Spleen (tissue), 11 donors: ENCODE measurements at regions not wholly inside any gene's neighbourhood (a gene's known extent, or its start where the extent isn't known, plus 50 kb on each side); places are given as distances from the start of the nearest gene placed in this dataset.

ENCODE experiments used
- DNase-seq: peaks from one replicate; pipeline ENCODE4 v3.0.0-alpha.2; 2020
- H3K27ac ChIP-seq, 8 donors: fragments of 200-600 bp; sonication (generic) in 7 of 8; 1 replicate in 4 of 8; 2 replicates in 4 of 8; pipeline versions ENCODE4 v1.5.0 to v1.8.0; 2016 to 2021; ENCODE audit warnings: inconsistent platforms in 4 of 8, mild to moderate bottlenecking in 4 of 8, moderate library complexity in 1 of 8
- H3K27me3 ChIP-seq, 7 donors: fragments of 200-600 bp; sonication (generic) in 6 of 7; replicated peaks in 1 of 7; 1 replicate in 4 of 7; 2 replicates in 3 of 7; pipeline versions ENCODE4 v1.5.0 to v1.8.0; 2016 to 2021; ENCODE audit warnings: inconsistent platforms in 3 of 7, mild to moderate bottlenecking in 1 of 7
- H3K36me3 ChIP-seq, 6 donors: fragments of 200-600 bp; sonication (generic) in 5 of 6; 1 replicate in 4 of 6; 2 replicates in 2 of 6; pipeline versions ENCODE4 v1.5.0 to v1.8.0; 2016 to 2021; ENCODE audit warnings: inconsistent platforms in 2 of 6
- H3K4me1 ChIP-seq, 6 donors: fragments of 200-600 bp; sonication (generic) in 5 of 6; 1 replicate in 3 of 6; 2 replicates in 3 of 6; pipeline versions ENCODE4 v1.5.0 to v1.8.0; 2016 to 2021; ENCODE audit warnings: inconsistent platforms in 3 of 6
- H3K4me3 ChIP-seq, 8 donors: fragments of 200-600 bp; sonication (generic) in 7 of 8; 1 replicate in 4 of 8; 2 replicates in 4 of 8; pipeline versions ENCODE4 v1.5.0 to v1.8.0; 2016 to 2021; ENCODE audit warnings: inconsistent platforms in 4 of 8, mild to moderate bottlenecking in 4 of 8, moderate library complexity in 2 of 8
- H3K9me3 ChIP-seq, 8 donors: fragments of 200-600 bp; sonication (generic) in 7 of 8; 1 replicate in 4 of 8; 2 replicates in 4 of 8; pipeline versions ENCODE4 v1.5.0 to v1.8.0; 2016 to 2021; ENCODE audit warnings: inconsistent platforms in 4 of 8
- CTCF ChIP-seq, 11 experiments: fragments of 200-600 bp in 7 of 11; fragments of 450-650 bp in 4 of 11; sonication (generic) in 4 of 11; IDR thresholded peaks in 8 of 11; conservative IDR thresholded peaks in 3 of 11; 1 replicate in 7 of 11; 2 replicates in 4 of 11; pipeline versions ENCODE4 v1.4.0 to v1.8.0; 2016 to 2021; ENCODE audit warnings: antibody characterized with exemption in 11 of 11, inconsistent platforms in 4 of 11, mild to moderate bottlenecking in 1 of 11
- POLR2A ChIP-seq, 3 donors: fragments of 450-650 bp; IDR thresholded peaks; one replicate each; pipeline ENCODE4 v1.5.1; 2017; ENCODE audit warnings: antibody characterized with exemption in 3 of 3, mild to moderate bottlenecking in 1 of 3
- POLR2AphosphoS5 ChIP-seq, 3 donors: sonication (generic); formaldehyde crosslinking; IDR thresholded peaks; one replicate each; pipeline ENCODE4 v1.5.1; 2017; ENCODE audit warnings: antibody characterized with exemption in 3 of 3
- WGBS, 5 donors: extraction: QIAGEN DNeasy Blood & Tissue Kit in 3 of 5; methylation state at CpG; one replicate each; pipeline versions ENCODE4 v1.1.5 to v1.1.7; 2013 to 2018; 5-methylcytosine and 5-hydroxymethylcytosine counted together
- intact Hi-C: fragments of 100-400 bp; cut with DNase I; formaldehyde crosslinking; loops from one replicate; pipeline ENCODE4 v1.15.0; 2023; ENCODE audit warnings: low total_unique reads
- donor health status: healthy with polysubstance abuse.
- donor health status: DM: no; HTN: no; CAD: no; lungs with moderate emphysema.
- donor health status: DM: no; HTN: no; CAD: no.
- donor health status: Bipolar disorder and iron deficiency.
- donor health status: healthy.
- donor health status: DM: no; HTN: no; CAD: no.
- donor health status: DM: yes; HTN: yes; CAD: no.

- intact Hi-C loops: no loop called here
- DNase-seq: no peak
- H3K27me3 ChIP-seq: no peaks in the 10 kb centered on the region
- H3K27ac ChIP-seq: no peak overlapping the region
- no peaks in the 10 kb centered on the region for H3K4me1 ChIP-seq
- H3K36me3 ChIP-seq: no peaks in the 10 kb centered on the region
- TF ChIP-seq POLR2A (IDR thresholded peaks at IDR 0.05) (no peak), CTCF (IDR thresholded peaks at IDR 0.05 in 8 of 11, conservative IDR thresholded peaks at IDR 0.05 in 3 of 11) (no peak), POLR2AphosphoS5 (IDR thresholded peaks at IDR 0.05) (no peak)
- H3K4me3 ChIP-seq: no peak overlapping the region
- 39 to 97% (median 94%) methylated on average over 1 of the region's 1 CpG for WGBS, 5 donors
- H3K9me3 ChIP-seq: no peaks in the 10 kb centered on the region
Observed at GRCh38 chr5:62698756-62699155, 120.1 kb downstream of the LRRC70 start.

GRCh38 chr5:62695274-62695673 is 116.7 kb downstream of the LRRC70 start:
- Histone ChIP-seq H3K9me3 (no peaks in the 10 kb centered on the region), H3K27me3 (no peaks in the 10 kb centered on the region), H3K27ac (no peak overlapping the region), H3K36me3 (no peaks in the 10 kb centered on the region), H3K4me3 (no peak overlapping the region), H3K4me1 (peaks cover 0 to 7% (median 1%) of the 10 kb centered on the region in 6 donors)
- intact Hi-C loops: no loop called here
- no peak for DNase-seq
- TF ChIP-seq CTCF (IDR thresholded peaks at IDR 0.05 in 8 of 11, conservative IDR thresholded peaks at IDR 0.05 in 3 of 11) (no peak), POLR2A (IDR thresholded peaks at IDR 0.05) (no peak), POLR2AphosphoS5 (IDR thresholded peaks at IDR 0.05) (no peak)
- 95 to 99% (median 96%) methylated on average over 3 of the region's 3 CpGs for whole genome bisulfite sequencing, 5 donors

GRCh38 chr5:62692946-62693713 is 114.5 kb downstream of the LRRC70 start:
- no peaks in the 10 kb centered on the region for H3K9me3 ChIP-seq
- no peaks in the 10 kb centered on the region for H3K27me3 ChIP-seq
- H3K4me3 ChIP-seq: no peak overlapping the region
- peaks cover 0 to 16% (median 5%) of the 10 kb centered on the region in 6 donors for H3K4me1 ChIP-seq
- H3K36me3 ChIP-seq: no peaks in the 10 kb centered on the region
- 86 to 95% (median 90%) methylated on average over 4 to 5 of the region's 5 CpGs for WGBS, 5 donors
- intact Hi-C loops: no loop called here
- DNase-seq: no peak
- TF ChIP-seq POLR2A (IDR thresholded peaks at IDR 0.05): no peak
- no peak for TF ChIP-seq CTCF (IDR thresholded peaks at IDR 0.05 in 8 of 11, conservative IDR thresholded peaks at IDR 0.05 in 3 of 11)
- TF ChIP-seq POLR2AphosphoS5 (IDR thresholded peaks at IDR 0.05): no peak
- no peak overlapping the region for H3K27ac ChIP-seq

- H3K27ac ChIP-seq: no peak overlapping the region
- H3K4me3 ChIP-seq: no peak overlapping the region
- no peak for TF ChIP-seq POLR2A (IDR thresholded peaks at IDR 0.05)
- no peak for TF ChIP-seq POLR2AphosphoS5 (IDR thresholded peaks at IDR 0.05)
- no peak for TF ChIP-seq CTCF (IDR thresholded peaks at IDR 0.05 in 8 of 11, conservative IDR thresholded peaks at IDR 0.05 in 3 of 11)
- WGBS, 5 donors: 88 to 98% (median 96%) methylated on average over 3 of the region's 3 CpGs
- H3K4me1 ChIP-seq: peaks cover 0 to 16% (median 5%) of the 10 kb centered on the region in 6 donors
- peaks cover 0 to 6% (median 0%) of the 10 kb centered on the region in 8 donors for H3K9me3 ChIP-seq
- no peak for DNase-seq
- no peaks in the 10 kb centered on the region for H3K27me3 ChIP-seq
- H3K36me3 ChIP-seq: no peaks in the 10 kb centered on the region
- intact Hi-C loops: no loop called here
Observed at GRCh38 chr5:62691946-62692345, 113.3 kb downstream of the LRRC70 start.
